ENCODE measurements at regions not wholly inside any gene's neighbourhood (a gene's known extent, or its start where the extent isn't known, plus 50 kb on each side); places are given as distances from the start of the nearest gene placed in this dataset.

DNA sequence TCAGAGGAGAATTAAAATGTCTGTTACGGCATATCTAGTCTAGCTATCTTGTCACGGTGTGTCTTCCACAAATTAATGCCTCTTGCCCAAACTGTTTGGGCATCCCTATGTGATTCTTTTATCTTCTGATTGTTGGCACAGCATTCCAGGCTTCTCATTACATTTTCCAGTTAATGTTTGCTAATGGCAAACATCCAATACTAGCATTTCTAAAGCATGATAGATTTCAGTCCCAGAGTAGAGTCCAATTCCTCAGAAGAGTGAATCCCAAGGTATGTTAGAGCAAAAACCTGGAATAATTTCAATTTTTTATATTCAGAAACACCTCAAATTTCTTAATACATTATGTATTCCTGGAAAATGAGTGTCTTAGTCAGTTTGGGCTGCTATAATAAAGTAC lies 684.5 kb upstream of the SLITRK1 start:
- DNase-seq (ENCODE audit: low read depth): no peak
- TF ChIP-seq, protein P1, sequence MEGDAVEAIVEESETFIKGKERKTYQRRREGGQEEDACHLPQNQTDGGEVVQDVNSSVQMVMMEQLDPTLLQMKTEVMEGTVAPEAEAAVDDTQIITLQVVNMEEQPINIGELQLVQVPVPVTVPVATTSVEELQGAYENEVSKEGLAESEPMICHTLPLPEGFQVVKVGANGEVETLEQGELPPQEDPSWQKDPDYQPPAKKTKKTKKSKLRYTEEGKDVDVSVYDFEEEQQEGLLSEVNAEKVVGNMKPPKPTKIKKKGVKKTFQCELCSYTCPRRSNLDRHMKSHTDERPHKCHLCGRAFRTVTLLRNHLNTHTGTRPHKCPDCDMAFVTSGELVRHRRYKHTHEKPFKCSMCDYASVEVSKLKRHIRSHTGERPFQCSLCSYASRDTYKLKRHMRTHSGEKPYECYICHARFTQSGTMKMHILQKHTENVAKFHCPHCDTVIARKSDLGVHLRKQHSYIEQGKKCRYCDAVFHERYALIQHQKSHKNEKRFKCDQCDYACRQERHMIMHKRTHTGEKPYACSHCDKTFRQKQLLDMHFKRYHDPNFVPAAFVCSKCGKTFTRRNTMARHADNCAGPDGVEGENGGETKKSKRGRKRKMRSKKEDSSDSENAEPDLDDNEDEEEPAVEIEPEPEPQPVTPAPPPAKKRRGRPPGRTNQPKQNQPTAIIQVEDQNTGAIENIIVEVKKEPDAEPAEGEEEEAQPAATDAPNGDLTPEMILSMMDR (IDR thresholded peaks at IDR 0.05; ENCODE audit: low read depth, low read length, missing control alignments): no peak
- no peak overlapping the region for H3K4me3 ChIP-seq (ENCODE audit: low read depth, low read length)

DNA sequence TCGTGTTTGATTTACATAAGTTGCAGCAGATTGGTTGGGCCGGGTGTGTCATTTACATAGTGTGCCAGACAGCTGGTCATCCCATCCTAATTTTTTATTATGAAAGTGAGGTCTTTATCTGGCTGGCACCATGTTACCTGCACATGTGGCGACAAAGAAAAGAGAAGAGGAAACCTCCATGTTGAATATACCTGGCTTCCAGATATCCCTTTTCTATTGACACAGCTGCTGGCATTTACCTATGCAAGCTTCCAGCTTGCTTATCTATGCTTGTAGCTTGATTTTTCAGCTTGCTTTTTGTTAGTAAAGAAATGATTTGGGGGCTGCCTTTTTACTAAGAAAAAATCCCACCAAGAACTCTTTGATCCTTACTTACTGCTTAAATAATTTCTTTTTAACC lies 681.3 kb upstream of the SLITRK1 start:
- DNase-seq (ENCODE audit: low read depth): no peak
- H3K4me3 ChIP-seq (ENCODE audit: low read depth, low read length): no peak overlapping the region
- TF ChIP-seq, protein P1 (IDR thresholded peaks at IDR 0.05; ENCODE audit: low read depth, low read length, missing control alignments): no peak

DNA sequence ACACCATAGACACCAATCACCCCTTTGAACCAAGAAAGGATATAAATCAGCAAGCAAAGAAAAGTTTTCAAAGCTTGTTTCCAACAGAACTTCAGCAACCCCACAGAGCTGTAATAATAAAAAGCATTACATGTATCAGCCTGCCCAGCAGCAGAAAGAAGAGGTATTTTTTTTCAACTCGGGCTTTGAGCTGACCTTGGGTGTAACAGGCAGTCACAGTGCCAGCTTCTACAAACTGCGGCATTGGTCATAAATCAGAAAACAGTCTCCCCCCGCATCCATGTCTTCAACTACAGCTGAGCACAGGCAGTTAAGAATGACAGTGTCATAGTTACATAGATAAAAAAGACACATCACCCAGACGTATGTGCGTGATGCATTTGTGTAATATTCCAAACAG lies 671.0 kb upstream of the SLITRK1 start:
- DNase-seq (ENCODE audit: low read depth): no peak
- TF ChIP-seq, protein P1 (IDR thresholded peaks at IDR 0.05; ENCODE audit: low read depth, low read length, missing control alignments): no peak
- no peak overlapping the region for H3K4me3 ChIP-seq (ENCODE audit: low read depth, low read length)

DNA sequence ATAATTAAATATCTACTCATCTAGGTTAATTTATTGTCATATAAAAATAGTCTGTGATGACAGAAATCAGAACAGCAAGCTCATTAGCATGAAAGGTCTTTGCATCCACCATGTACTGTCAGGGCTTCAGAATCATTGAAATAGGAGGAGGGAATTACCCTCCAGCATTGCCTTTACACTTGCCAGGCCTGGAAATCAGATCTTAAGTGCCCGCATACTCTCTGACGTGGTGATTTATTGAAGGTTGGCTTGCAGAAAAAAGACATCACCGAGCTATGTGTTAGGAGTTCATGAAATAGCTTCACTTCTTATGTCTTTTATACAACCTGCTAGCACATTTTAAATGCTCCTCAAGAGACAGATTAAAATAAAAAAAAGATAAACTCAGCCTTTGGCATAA lies 661.7 kb upstream of the SLITRK1 start:
- DNase-seq (ENCODE audit: low read depth): no peak
- TF ChIP-seq, protein P1 (IDR thresholded peaks at IDR 0.05; ENCODE audit: low read depth, low read length, missing control alignments): no peak
- H3K4me3 ChIP-seq (ENCODE audit: low read depth, low read length): no peak overlapping the region

DNA sequence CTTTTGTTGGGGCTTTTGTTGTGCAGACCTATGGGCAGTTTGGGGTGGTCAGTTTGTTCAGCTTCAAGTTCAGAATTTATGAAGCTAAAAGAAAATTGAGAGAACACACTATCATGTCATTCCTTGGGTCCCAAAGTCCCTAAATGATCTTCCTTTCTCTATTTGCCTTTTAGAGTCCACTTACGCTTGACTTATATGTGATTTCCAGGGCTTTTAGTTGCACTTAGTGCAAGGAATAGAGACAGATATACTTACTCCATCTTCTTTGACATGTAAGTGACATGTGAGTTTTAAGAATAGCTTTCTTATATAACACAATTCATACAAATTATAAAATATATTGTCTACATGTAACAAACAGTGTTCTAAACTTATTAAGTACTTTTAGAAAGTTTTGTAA lies 660.1 kb upstream of the SLITRK1 start:
- H3K4me3 ChIP-seq (ENCODE audit: low read depth, low read length): no peak overlapping the region
- no peak for DNase-seq (ENCODE audit: low read depth)
- TF ChIP-seq, protein P1 (IDR thresholded peaks at IDR 0.05; ENCODE audit: low read depth, low read length, missing control alignments): no peak

DNA sequence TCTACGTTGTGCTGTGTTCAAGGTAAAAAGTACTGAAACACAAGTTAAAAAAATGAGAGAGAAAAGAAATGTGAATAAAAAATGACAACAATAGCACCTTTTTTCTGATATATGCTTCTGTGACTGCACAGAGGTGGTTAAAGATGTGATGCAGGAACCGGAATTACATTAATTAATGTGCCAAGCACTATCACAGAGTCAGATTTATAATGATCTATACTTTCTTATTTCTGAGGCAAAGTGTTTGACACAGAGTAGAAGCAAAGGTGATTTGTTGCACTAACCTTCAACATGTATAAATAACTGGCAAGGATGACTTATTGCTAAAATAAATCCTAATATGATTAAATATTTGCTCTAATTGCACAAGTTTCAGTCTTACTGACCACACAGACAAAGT lies 654.6 kb upstream of the SLITRK1 start:
- no peak for DNase-seq (ENCODE audit: low read depth)
- H3K4me3 ChIP-seq (ENCODE audit: low read depth, low read length): no peak overlapping the region
- TF ChIP-seq, protein P1 (IDR thresholded peaks at IDR 0.05; ENCODE audit: low read depth, low read length, missing control alignments): no peak

DNA sequence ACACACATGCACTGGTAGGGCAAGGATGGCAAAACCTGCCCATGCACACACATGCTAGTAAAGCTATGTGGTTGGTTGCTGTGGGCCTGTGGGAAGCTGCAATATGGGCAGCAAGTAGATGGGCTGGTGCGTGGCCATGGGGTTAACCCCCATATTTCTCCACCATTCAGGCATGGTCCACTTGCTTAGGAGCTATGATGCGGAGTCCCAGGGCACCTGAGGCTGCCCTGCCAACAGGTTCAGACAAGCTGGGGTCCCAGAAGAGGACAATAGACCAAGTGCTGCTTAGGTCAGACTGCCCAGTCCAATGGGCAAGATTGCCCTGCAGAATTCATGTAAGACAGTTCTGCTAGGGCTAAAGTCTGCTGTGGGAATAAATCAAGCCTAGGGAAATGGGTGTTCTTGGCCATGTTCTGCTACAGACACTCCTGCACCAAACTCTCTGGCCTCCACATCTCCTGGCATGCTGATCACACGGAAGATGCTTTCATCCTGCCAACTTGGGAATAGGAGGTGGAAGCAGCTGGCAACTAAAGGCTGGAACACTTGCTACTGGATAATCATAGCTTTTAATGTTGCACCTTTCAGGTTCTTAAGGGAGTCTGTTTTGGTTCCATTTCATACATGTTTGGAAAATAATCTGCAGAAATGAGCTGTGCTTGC lies 646.3 kb upstream of the SLITRK1 start:
- TF ChIP-seq, protein P1 (IDR thresholded peaks at IDR 0.05; ENCODE audit: low read depth, low read length, missing control alignments): no peak
- DNase-seq (ENCODE audit: low read depth): no peak
- no peak overlapping the region for H3K4me3 ChIP-seq (ENCODE audit: low read depth, low read length)

All from GM12864 (cell line).